ENCODE measurements at regions not wholly inside any gene's neighbourhood (a gene's known extent, or its start where the extent isn't known, plus 50 kb on each side); places are given as distances from the start of the nearest gene placed in this dataset.

DNA sequence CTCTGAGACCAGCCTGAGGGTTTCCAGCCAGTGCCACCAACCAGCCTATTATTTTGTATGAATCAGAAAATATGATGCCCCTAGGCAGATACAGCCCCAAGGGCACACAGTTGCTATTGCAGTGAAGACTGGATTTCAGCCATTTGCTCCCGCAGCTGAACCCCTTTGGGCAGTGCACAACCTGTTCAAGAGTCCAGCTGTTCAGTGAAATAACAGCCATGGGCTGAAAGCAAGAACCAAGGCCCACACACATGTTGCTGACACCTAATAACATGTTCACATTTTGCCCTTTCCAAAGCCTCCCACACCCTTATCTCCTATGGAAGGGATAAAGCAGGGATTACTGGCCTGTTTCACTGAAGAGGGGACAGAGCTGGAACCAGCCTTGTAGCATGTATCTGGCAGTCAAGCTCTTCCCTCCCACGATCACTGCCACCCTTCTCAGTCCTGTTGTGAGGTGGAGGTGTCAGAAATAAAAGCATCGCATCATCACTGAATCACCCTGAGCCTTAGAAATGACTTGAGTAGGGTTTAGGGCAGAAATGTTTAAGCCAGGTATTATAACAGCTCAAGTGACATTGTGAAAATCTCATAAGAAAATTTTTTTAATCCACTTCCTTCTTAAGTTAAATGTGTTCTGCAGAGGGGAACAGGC, 137.1 kb upstream of the FSTL4 start:
- TF ChIP-seq CTCF (conservative IDR thresholded peaks at IDR 0.05; ENCODE audit: low read depth, low read length) (no peak), EZH2 (IDR thresholded peaks at IDR 0.05; ENCODE audit: borderline replicate concordance, low read depth, low read length, poor library complexity, severe bottlenecking) (no peak)
